ENCODE measurements at regions not wholly inside any gene's neighbourhood (a gene's known extent, or its start where the extent isn't known, plus 50 kb on each side); places are given as distances from the start of the nearest gene placed in this dataset.

GRCh38 chr15:61762676-61763075, 297.6 kb downstream of the VPS13C start:
- Histone ChIP-seq H3K27me3 (ENCODE audit: control insufficient read depth, insufficient read depth, low read length) (no peaks in the 10 kb centered on the region), H3K9me3 (ENCODE audit: control insufficient read depth, insufficient read depth, low read length) (no peaks in the 10 kb centered on the region), H3K36me3 (ENCODE audit: control insufficient read depth, insufficient read depth, low read length) (no peaks in the 10 kb centered on the region), H3K4me1 (ENCODE audit: control insufficient read depth, insufficient read depth, low read length) (peaks cover 10% of the 10 kb centered on the region), H3K27ac (ENCODE audit: low read depth, low read length) (no peak overlapping the region), H3K9ac (ENCODE audit: low read depth, low read length) (no peak overlapping the region), H3K4me3 (ENCODE audit: low read depth, low read length) (no peak overlapping the region)

- Histone ChIP-seq H3K4me1 (ENCODE audit: control insufficient read depth, insufficient read depth, low read length) (peaks cover 4% of the 10 kb centered on the region; the same call in 1 of the 2 replicates), H3K4me3 (ENCODE audit: low read depth, low read length) (no peak overlapping the region), H3K36me3 (ENCODE audit: control insufficient read depth, insufficient read depth, low read length) (no peaks in the 10 kb centered on the region), H3K9ac (ENCODE audit: low read depth, low read length) (no peak overlapping the region), H3K27me3 (ENCODE audit: control insufficient read depth, insufficient read depth, low read length) (no peaks in the 10 kb centered on the region), H3K9me3 (ENCODE audit: control insufficient read depth, insufficient read depth, low read length) (no peaks in the 10 kb centered on the region), H3K27ac (ENCODE audit: low read depth, low read length) (no peak overlapping the region)
These were observed 300.6 kb downstream of the VPS13C start for GRCh38 chr15:61759639-61760038.

GRCh38 chr15:61756071-61756820, 304.0 kb downstream of the VPS13C start:
- Histone ChIP-seq H3K9ac (ENCODE audit: low read depth, low read length) (no peak overlapping the region), H3K27ac (ENCODE audit: low read depth, low read length) (no peak overlapping the region)

DNA sequence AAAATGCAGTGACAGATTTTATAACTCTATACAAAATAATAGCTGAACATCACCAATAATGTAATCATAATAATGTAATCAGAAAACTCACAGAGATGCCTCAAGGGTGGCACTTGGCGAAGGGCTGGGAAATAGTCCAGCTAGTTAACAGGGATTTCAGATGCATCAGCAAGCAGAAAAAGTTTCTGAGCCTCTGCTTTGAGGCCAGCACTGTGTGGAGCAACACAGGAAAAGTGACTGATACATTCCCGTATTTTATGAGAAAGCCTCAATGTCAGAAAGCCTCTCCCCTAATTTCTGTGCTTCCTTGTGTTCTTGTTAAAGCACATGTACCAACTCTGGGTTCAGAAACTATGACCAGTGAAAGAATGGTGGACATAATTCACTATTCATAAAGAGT, 304.8 kb downstream of the VPS13C start:
- H3K9me3 ChIP-seq (ENCODE audit: control insufficient read depth, insufficient read depth, low read length) = no peaks in the 10 kb centered on the region
- no peak overlapping the region for H3K27ac ChIP-seq (ENCODE audit: low read depth, low read length)
- H3K36me3 ChIP-seq (ENCODE audit: control insufficient read depth, insufficient read depth, low read length) = no peaks in the 10 kb centered on the region
- no peaks in the 10 kb centered on the region for H3K4me1 ChIP-seq (ENCODE audit: control insufficient read depth, insufficient read depth, low read length)
- H3K4me3 ChIP-seq (ENCODE audit: low read depth, low read length) = no peak overlapping the region
- H3K9ac ChIP-seq (ENCODE audit: low read depth, low read length) = no peak overlapping the region
- H3K27me3 ChIP-seq (ENCODE audit: control insufficient read depth, insufficient read depth, low read length) = no peaks in the 10 kb centered on the region

More at GRCh38 chr15:61756071-61756820, 304.0 kb downstream of the VPS13C start:
- no peaks in the 10 kb centered on the region for H3K27me3 ChIP-seq (ENCODE audit: control insufficient read depth, insufficient read depth, low read length)
- no peaks in the 10 kb centered on the region for H3K36me3 ChIP-seq (ENCODE audit: control insufficient read depth, insufficient read depth, low read length)
- no peak overlapping the region for H3K4me3 ChIP-seq (ENCODE audit: low read depth, low read length)
- H3K4me1 ChIP-seq (ENCODE audit: control insufficient read depth, insufficient read depth, low read length) = no peaks in the 10 kb centered on the region
- H3K9me3 ChIP-seq (ENCODE audit: control insufficient read depth, insufficient read depth, low read length) = no peaks in the 10 kb centered on the region

GRCh38 chr15:61753018-61753710, 307.1 kb downstream of the VPS13C start:
- H3K9ac ChIP-seq (ENCODE audit: low read depth, low read length) = no peak overlapping the region
- no peaks in the 10 kb centered on the region for H3K9me3 ChIP-seq (ENCODE audit: control insufficient read depth, insufficient read depth, low read length)
- H3K27ac ChIP-seq (ENCODE audit: low read depth, low read length) = no peak overlapping the region
- no peaks in the 10 kb centered on the region for H3K27me3 ChIP-seq (ENCODE audit: control insufficient read depth, insufficient read depth, low read length)
- H3K4me1 ChIP-seq (ENCODE audit: control insufficient read depth, insufficient read depth, low read length) = no peaks in the 10 kb centered on the region
- H3K36me3 ChIP-seq (ENCODE audit: control insufficient read depth, insufficient read depth, low read length) = no peaks in the 10 kb centered on the region
- H3K4me3 ChIP-seq (ENCODE audit: low read depth, low read length) = no peak overlapping the region

DNA sequence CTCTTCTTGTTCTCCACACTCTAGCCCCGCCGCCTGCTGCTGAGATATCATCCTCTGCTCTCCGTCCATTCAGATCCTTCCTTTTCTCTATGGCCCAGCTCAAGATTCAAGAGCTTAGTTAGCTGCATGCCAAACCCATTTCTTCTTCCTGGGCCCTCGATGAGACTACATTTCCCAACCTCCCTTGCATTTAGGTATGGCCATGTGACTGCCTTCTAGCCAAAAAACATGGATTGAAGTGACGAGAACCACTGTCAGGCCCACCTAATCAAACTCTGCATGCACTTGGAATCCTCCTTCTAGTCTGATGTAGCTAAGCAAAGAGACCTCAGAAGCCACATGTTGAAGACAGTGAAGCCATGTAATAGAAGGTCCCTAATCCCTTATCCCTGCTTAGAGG, 308.2 kb downstream of the VPS13C start:
- Histone ChIP-seq H3K4me1 (ENCODE audit: control insufficient read depth, insufficient read depth, low read length) (no peaks in the 10 kb centered on the region), H3K27ac (ENCODE audit: low read depth, low read length) (no peak overlapping the region), H3K36me3 (ENCODE audit: control insufficient read depth, insufficient read depth, low read length) (no peaks in the 10 kb centered on the region), H3K9me3 (ENCODE audit: control insufficient read depth, insufficient read depth, low read length) (no peaks in the 10 kb centered on the region), H3K27me3 (ENCODE audit: control insufficient read depth, insufficient read depth, low read length) (no peaks in the 10 kb centered on the region), H3K4me3 (ENCODE audit: low read depth, low read length) (no peak overlapping the region), H3K9ac (ENCODE audit: low read depth, low read length) (no peak overlapping the region)

- Histone ChIP-seq H3K27ac (ENCODE audit: low read depth, low read length) (no peak overlapping the region), H3K9ac (ENCODE audit: low read depth, low read length) (no peak overlapping the region), H3K9me3 (ENCODE audit: control insufficient read depth, insufficient read depth, low read length) (no peaks in the 10 kb centered on the region), H3K27me3 (ENCODE audit: control insufficient read depth, insufficient read depth, low read length) (no peaks in the 10 kb centered on the region), H3K4me1 (ENCODE audit: control insufficient read depth, insufficient read depth, low read length) (no peaks in the 10 kb centered on the region), H3K36me3 (ENCODE audit: control insufficient read depth, insufficient read depth, low read length) (no peaks in the 10 kb centered on the region), H3K4me3 (ENCODE audit: low read depth, low read length) (no peak overlapping the region)
These were observed 309.8 kb downstream of the VPS13C start for GRCh38 chr15:61750271-61751084.

DNA sequence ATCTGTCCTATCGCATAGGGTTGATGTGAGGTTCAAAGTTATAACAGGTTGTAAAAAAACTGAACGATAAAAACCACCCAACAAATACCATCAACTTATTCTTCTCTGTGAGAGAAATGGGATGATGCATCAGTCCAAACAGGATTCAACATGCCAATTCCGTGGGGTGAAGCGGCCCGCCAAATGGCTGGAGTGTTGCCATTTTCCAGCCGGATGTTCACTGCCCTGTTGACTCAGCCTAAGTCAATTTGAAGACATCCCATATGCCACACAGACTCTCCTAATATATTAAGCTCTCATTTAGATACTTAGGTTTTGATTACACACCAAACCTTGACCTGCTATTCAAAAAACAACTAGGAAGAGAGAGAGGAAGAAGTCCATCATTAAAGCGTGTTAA, 311.1 kb downstream of the VPS13C start:
- Histone ChIP-seq H3K27me3 (ENCODE audit: control insufficient read depth, insufficient read depth, low read length) (no peaks in the 10 kb centered on the region), H3K27ac (ENCODE audit: low read depth, low read length) (no peak overlapping the region), H3K9ac (ENCODE audit: low read depth, low read length) (no peak overlapping the region), H3K36me3 (ENCODE audit: control insufficient read depth, insufficient read depth, low read length) (no peaks in the 10 kb centered on the region), H3K4me3 (ENCODE audit: low read depth, low read length) (no peak overlapping the region), H3K4me1 (ENCODE audit: control insufficient read depth, insufficient read depth, low read length) (no peaks in the 10 kb centered on the region), H3K9me3 (ENCODE audit: control insufficient read depth, insufficient read depth, low read length) (no peaks in the 10 kb centered on the region)

DNA sequence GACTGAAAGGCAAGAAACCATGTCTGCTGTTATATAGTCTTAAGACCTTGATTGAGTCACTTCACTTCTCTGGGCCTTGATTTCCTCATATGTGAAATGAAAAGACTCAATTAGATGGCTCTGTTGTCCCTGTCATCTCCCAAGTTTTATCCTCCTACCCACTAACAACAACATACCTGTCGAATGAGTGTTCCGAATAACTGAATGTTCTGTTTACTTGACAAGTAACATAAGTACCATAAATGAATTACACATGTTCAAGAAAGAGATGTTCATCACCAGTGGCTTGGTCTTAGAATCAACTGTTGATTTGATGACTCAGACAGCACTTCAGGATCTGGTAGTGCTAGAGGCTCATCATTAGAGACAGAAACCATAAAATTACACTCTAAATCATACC, 311.7 kb downstream of the VPS13C start:
- Histone ChIP-seq H3K4me1 (ENCODE audit: control insufficient read depth, insufficient read depth, low read length) (no peaks in the 10 kb centered on the region), H3K9ac (ENCODE audit: low read depth, low read length) (no peak overlapping the region), H3K36me3 (ENCODE audit: control insufficient read depth, insufficient read depth, low read length) (no peaks in the 10 kb centered on the region), H3K9me3 (ENCODE audit: control insufficient read depth, insufficient read depth, low read length) (no peaks in the 10 kb centered on the region), H3K4me3 (ENCODE audit: low read depth, low read length) (no peak overlapping the region), H3K27me3 (ENCODE audit: control insufficient read depth, insufficient read depth, low read length) (no peaks in the 10 kb centered on the region), H3K27ac (ENCODE audit: low read depth, low read length) (no peak overlapping the region)

DNA sequence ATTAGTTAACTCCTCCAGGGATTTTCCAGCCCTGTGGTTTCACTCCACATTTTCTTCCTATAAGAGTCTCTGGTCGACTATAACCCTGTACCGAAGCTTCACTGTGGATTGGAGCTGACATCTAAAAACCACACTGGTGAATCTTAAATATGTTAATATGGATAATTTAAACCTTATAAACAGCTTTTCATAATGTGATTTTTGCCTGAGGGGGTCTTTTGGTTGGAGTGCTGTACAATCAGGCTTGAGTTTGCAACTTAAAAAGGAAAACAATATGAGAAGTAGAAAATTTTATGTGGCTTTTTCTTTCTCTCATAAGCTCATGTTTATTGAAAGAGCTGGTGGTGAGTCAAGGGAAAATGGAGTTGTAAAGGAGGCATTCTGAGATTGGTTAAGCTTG, 313.7 kb downstream of the VPS13C start:
- no peaks in the 10 kb centered on the region for H3K4me1 ChIP-seq (ENCODE audit: control insufficient read depth, insufficient read depth, low read length)
- H3K36me3 ChIP-seq (ENCODE audit: control insufficient read depth, insufficient read depth, low read length) = no peaks in the 10 kb centered on the region
- no peaks in the 10 kb centered on the region for H3K9me3 ChIP-seq (ENCODE audit: control insufficient read depth, insufficient read depth, low read length)
- H3K27ac ChIP-seq (ENCODE audit: low read depth, low read length) = no peak overlapping the region
- no peak overlapping the region for H3K9ac ChIP-seq (ENCODE audit: low read depth, low read length)
- H3K27me3 ChIP-seq (ENCODE audit: control insufficient read depth, insufficient read depth, low read length) = no peaks in the 10 kb centered on the region
- H3K4me3 ChIP-seq (ENCODE audit: low read depth, low read length) = no peak overlapping the region

Measured in HUES48 (cell line).